ENCODE measurements at regions not wholly inside any gene's neighbourhood (a gene's known extent, or its start where the extent isn't known, plus 50 kb on each side); places are given as distances from the start of the nearest gene placed in this dataset.

DNA sequence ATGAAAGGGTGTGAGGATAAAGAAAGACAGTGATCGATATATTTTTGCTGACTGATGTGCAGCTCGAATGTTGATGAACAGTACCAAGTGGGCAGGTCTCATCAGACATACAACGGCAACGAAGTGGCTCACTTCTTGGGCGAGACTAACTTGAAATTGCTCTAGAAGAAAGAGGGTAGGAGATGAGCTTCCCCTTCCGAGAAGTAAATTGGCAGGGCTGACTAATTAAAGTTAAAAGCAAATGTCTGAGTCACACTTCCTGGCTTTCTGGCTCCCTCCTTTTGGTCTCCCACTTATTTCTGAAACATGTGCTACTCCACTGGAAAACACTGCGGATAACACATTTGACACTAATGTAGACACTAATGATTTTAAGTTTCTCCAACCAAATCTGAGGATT is 228.3 kb downstream of the ABHD5 start:
- no peak for ATAC-seq
- Histone ChIP-seq H3K4me1 (no peaks in the 10 kb centered on the region), H3K36me3 (no peaks in the 10 kb centered on the region), H3K4me3 (no peak overlapping the region), H3K9me3 (no peaks in the 10 kb centered on the region), H3K27ac (no peak overlapping the region), H3K27me3 (peaks cover 8% of the 10 kb centered on the region)
- DNase-seq = no peak
- TF ChIP-seq, protein P1, sequence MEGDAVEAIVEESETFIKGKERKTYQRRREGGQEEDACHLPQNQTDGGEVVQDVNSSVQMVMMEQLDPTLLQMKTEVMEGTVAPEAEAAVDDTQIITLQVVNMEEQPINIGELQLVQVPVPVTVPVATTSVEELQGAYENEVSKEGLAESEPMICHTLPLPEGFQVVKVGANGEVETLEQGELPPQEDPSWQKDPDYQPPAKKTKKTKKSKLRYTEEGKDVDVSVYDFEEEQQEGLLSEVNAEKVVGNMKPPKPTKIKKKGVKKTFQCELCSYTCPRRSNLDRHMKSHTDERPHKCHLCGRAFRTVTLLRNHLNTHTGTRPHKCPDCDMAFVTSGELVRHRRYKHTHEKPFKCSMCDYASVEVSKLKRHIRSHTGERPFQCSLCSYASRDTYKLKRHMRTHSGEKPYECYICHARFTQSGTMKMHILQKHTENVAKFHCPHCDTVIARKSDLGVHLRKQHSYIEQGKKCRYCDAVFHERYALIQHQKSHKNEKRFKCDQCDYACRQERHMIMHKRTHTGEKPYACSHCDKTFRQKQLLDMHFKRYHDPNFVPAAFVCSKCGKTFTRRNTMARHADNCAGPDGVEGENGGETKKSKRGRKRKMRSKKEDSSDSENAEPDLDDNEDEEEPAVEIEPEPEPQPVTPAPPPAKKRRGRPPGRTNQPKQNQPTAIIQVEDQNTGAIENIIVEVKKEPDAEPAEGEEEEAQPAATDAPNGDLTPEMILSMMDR (IDR thresholded peaks at IDR 0.05) = no peak
- intact Hi-C loops (cut with DNase I) = no loop called here

DNA sequence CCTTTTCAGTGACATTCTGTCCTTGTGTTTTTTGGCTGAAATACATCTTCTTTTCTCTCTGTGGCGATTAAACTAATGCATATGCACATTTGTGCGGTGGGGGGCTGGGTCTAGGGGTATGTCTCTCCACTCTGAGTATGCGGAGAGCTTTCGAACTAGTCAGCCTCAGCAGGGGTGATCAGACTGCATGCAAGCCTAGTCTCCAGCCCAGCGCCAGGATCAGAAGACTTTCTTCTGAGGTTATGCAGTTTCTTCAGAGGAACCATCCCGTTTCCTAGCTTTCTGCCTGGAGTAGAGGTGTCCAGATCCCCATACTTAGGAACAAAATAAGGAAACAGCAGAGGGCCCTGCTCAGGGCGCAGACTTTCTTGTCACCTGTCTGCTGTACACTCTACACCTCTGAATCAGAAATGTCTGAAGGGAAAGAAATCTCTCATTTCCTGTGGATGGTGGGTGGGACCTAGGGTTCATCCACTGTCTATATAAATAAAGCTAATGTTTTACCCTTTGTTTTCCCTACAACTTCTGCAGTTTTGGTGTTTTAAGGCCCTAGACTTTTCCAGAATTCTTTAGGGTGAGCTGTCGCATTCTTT is 230.4 kb downstream of the ABHD5 start:
- Histone ChIP-seq H3K27me3 (peaks cover 8% of the 10 kb centered on the region), H3K27ac (no peak overlapping the region), H3K36me3 (no peaks in the 10 kb centered on the region), H3K9me3 (no peaks in the 10 kb centered on the region), H3K4me1 (no peaks in the 10 kb centered on the region), H3K4me3 (no peak overlapping the region)
- ATAC-seq = no peak
- TF ChIP-seq, protein P1 (IDR thresholded peaks at IDR 0.05) = no peak
- intact Hi-C loops (cut with DNase I) = no loop called here
- no peak for DNase-seq

DNA sequence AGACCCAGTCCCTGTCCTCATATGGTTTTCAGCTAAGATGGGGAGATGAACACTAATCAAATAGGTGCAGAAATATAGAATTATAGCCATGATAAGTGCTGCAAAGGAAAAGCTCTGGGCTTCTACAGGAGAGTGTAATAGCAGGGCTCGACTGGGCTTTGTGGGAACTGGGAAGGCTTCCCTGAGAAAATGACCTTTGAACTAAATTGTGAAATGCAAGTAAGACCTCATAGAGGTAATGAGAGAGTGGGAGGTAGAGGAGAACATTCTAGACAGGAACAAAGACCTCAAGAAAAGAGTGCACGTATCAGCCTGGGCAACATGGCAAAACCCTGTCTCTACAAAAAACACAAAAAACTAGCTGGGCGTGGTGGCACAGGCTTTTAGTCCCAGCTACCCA is 231.6 kb downstream of the ABHD5 start:
- H3K4me3 ChIP-seq = no peak overlapping the region
- no peak overlapping the region for H3K27ac ChIP-seq
- TF ChIP-seq, protein P1 (IDR thresholded peaks at IDR 0.05) = no peak
- DNase-seq (no peak), ATAC-seq (no peak)
- H3K4me1 ChIP-seq = no peaks in the 10 kb centered on the region
- intact Hi-C loops (cut with DNase I) = no loop called here
- no peaks in the 10 kb centered on the region for H3K9me3 ChIP-seq
- no peaks in the 10 kb centered on the region for H3K36me3 ChIP-seq
- peaks cover 8% of the 10 kb centered on the region for H3K27me3 ChIP-seq

DNA sequence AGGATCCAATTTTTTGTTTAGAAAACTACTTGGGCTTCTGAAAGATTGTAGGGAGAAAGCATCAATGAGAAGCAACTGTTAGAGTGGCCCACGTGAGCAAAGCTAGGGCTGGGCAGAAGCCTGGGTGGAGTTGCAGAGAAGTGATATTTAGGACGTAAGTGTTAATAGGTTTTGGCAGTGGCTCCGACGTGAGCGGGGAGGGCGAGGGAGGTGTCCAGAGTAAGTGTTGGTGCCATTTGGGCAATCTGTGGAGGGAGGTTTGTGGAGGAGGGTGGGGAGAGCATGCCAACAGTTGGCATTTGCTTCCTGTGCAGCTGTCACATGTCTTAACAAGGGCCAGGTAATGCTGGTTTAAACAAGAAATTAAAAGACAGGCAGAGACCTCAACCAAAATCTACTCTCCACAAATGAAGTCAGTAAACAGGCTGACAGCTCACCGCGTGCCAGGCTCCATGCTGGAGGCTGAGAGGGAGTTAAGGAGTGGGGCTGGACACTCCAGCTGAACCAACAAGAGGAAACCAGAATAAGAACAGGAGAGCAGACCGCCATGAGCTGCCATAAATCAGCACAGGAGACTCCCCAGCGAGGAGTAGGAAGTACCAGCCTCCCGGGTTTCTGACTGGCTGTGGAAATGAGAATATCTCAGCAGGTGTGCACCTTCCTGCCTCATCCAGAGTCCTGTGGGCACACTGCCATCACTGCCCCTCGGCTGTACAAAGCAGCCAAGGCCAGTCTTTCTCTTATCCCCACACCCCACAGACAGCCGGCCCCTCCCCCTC is 232.6 kb downstream of the ABHD5 start:
- TF ChIP-seq, protein P1 (IDR thresholded peaks at IDR 0.05) = no peak
- no peak for DNase-seq
- Histone ChIP-seq H3K4me3 (no peak overlapping the region), H3K27ac (no peak overlapping the region), H3K4me1 (no peaks in the 10 kb centered on the region), H3K36me3 (no peaks in the 10 kb centered on the region), H3K27me3 (peaks cover 8% of the 10 kb centered on the region), H3K9me3 (no peaks in the 10 kb centered on the region)
- intact Hi-C loops (cut with DNase I) = no loop called here
- ATAC-seq = peak; percentile 70

DNA sequence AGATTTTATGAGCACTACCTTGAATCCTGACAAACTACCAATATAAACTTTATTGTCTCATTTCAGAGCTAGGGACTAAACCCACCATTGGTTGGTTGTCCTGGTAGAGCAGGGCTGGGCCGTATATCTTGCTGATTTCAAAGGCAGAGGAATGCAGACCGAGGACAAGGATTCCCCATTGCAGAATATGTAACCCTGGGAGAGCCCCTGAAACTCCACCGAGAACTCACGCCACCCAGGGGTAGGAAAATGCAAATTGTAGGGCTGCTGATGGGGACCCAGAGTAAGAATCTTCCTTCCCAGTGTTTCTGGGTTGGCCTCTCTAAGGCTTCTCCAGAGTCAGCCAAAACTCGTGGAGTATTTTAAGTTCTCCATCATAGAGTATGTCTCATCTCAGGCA is 235.3 kb downstream of the ABHD5 start:
- no peaks in the 10 kb centered on the region for H3K4me1 ChIP-seq
- no peaks in the 10 kb centered on the region for H3K9me3 ChIP-seq
- TF ChIP-seq, protein P1 (IDR thresholded peaks at IDR 0.05) = no peak
- DNase-seq = no peak
- intact Hi-C loops (cut with DNase I) = no loop called here
- peaks cover 3% of the 10 kb centered on the region for H3K27me3 ChIP-seq
- H3K4me3 ChIP-seq = no peak overlapping the region
- ATAC-seq = no peak
- no peaks in the 10 kb centered on the region for H3K36me3 ChIP-seq
- H3K27ac ChIP-seq = no peak overlapping the region
